ENCODE measurements at regions not wholly inside any gene's neighbourhood (a gene's known extent, or its start where the extent isn't known, plus 50 kb on each side); places are given as distances from the start of the nearest gene placed in this dataset.

DNA sequence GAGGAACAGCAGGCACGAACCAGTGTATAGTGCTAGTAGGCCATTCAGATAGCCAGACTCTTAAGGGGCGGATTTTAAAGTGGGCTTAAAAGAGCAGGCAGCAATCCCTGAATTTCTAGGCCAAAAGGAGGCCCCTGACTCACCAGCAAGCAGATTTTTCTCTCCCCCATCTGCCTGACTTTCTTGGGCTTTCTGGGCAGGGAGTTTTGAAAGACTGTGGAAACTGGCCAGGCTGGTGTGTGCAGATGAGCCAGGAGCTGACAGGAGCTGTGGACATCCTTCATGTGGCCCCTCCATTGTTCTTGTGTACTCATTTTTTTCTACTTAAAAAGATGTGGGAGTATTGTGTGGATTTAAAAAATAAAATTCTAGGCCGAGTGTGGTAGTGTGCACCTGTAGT lies 59.0 kb downstream of the GLI2 start:
- DNase-seq (ENCODE audit: low spot score) (no peak), FAIRE-seq (no peak), ATAC-seq (no peak)
- Histone ChIP-seq H3K9ac (ENCODE audit: insufficient read depth, low read depth, low read length) (no peak overlapping the region), H3K4me3 (replicated peaks in 1 of 3; ENCODE audit: insufficient read depth in 1 of 3, low read depth in 2 of 3, low read length in 3 of 3) (no peak overlapping the region), H3K4me2 (ENCODE audit: low read depth, low read length) (no peak overlapping the region), H3K36me3 (replicated peaks in 1 of 2; ENCODE audit: control insufficient read depth in 1 of 2, insufficient read depth in 2 of 2, low read length in 2 of 2) (no peaks in the 10 kb centered on the region), H3K9me3 (ENCODE audit: low read length) (no peaks in the 10 kb centered on the region), H4K20me1 (ENCODE audit: insufficient read depth, low read length) (no peaks in the 10 kb centered on the region; the same call in 1 of the 2 replicates), H2AFZ (ENCODE audit: low read length) (no peak overlapping the region), H3K27me3 (ENCODE audit: control insufficient read depth in 1 of 2, insufficient read depth in 2 of 2, low read length in 2 of 2) (peaks cover 15 to 73% of the 10 kb centered on the region in 2 experiments; a peak in 4 of 5 replicates), H3K79me2 (ENCODE audit: insufficient read depth, low read length) (no peaks in the 10 kb centered on the region), H3K4me1 (ENCODE audit: insufficient read depth, low read length) (no peaks in the 10 kb centered on the region), H3K27ac (ENCODE audit: extremely low read length, insufficient read depth, low read length) (no peak overlapping the region)
- intact Hi-C loops (cut with micrococcal nuclease; ENCODE audit: unreplicated experiment) (no loop called here), in situ Hi-C loops (cut with HindIII; ENCODE audit: extremely low pct_ligation_motif_present, low pct_unique_long_range_greater_than_20kb) (no loop called here)
- WGBS (ENCODE audit: low lambda C conversion rate) = 0% methylated on average over 3 of the region's 3 CpGs
- no peak for TF ChIP-seq U2AF1 (optimal IDR thresholded peaks at IDR 0.05; ENCODE audit: low read depth, low read length)
- no peak for TF ChIP-seq NFATC3 (CRISPR knock-in tag; IDR thresholded peaks at IDR 0.05)
- TF ChIP-seq, protein P1, sequence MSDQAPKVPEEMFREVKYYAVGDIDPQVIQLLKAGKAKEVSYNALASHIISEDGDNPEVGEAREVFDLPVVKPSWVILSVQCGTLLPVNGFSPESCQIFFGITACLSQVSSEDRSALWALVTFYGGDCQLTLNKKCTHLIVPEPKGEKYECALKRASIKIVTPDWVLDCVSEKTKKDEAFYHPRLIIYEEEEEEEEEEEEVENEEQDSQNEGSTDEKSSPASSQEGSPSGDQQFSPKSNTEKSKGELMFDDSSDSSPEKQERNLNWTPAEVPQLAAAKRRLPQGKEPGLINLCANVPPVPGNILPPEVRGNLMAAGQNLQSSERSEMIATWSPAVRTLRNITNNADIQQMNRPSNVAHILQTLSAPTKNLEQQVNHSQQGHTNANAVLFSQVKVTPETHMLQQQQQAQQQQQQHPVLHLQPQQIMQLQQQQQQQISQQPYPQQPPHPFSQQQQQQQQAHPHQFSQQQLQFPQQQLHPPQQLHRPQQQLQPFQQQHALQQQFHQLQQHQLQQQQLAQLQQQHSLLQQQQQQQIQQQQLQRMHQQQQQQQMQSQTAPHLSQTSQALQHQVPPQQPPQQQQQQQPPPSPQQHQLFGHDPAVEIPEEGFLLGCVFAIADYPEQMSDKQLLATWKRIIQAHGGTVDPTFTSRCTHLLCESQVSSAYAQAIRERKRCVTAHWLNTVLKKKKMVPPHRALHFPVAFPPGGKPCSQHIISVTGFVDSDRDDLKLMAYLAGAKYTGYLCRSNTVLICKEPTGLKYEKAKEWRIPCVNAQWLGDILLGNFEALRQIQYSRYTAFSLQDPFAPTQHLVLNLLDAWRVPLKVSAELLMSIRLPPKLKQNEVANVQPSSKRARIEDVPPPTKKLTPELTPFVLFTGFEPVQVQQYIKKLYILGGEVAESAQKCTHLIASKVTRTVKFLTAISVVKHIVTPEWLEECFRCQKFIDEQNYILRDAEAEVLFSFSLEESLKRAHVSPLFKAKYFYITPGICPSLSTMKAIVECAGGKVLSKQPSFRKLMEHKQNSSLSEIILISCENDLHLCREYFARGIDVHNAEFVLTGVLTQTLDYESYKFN (CRISPR knock-in tag; conservative IDR thresholded peaks at IDR 0.05) = no peak
- TF ChIP-seq REXO4 (CRISPR knock-in tag; IDR thresholded peaks at IDR 0.05; ENCODE audit: borderline replicate concordance) = no peak
- no peak for TF ChIP-seq ZNF777 (CRISPR knock-in tag; IDR thresholded peaks at IDR 0.05)
- TF ChIP-seq IRF2 (CRISPR knock-in tag; IDR thresholded peaks at IDR 0.05) = no peak
- TF ChIP-seq ASH2L (IDR thresholded peaks at IDR 0.05; ENCODE audit: insufficient read length, low read depth, low read length) = no peak
- no peak for TF ChIP-seq JUN (CRISPR knock-in tag; IDR thresholded peaks at IDR 0.05)
- TF ChIP-seq, protein P2, sequence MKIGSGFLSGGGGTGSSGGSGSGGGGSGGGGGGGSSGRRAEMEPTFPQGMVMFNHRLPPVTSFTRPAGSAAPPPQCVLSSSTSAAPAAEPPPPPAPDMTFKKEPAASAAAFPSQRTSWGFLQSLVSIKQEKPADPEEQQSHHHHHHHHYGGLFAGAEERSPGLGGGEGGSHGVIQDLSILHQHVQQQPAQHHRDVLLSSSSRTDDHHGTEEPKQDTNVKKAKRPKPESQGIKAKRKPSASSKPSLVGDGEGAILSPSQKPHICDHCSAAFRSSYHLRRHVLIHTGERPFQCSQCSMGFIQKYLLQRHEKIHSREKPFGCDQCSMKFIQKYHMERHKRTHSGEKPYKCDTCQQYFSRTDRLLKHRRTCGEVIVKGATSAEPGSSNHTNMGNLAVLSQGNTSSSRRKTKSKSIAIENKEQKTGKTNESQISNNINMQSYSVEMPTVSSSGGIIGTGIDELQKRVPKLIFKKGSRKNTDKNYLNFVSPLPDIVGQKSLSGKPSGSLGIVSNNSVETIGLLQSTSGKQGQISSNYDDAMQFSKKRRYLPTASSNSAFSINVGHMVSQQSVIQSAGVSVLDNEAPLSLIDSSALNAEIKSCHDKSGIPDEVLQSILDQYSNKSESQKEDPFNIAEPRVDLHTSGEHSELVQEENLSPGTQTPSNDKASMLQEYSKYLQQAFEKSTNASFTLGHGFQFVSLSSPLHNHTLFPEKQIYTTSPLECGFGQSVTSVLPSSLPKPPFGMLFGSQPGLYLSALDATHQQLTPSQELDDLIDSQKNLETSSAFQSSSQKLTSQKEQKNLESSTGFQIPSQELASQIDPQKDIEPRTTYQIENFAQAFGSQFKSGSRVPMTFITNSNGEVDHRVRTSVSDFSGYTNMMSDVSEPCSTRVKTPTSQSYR (CRISPR knock-in tag; IDR thresholded peaks at IDR 0.05; ENCODE audit: borderline replicate concordance) = no peak
- no peak for TF ChIP-seq ZNF260 (CRISPR knock-in tag; IDR thresholded peaks at IDR 0.05; ENCODE audit: borderline replicate concordance, low read depth)
- TF ChIP-seq SMAD1 (CRISPR knock-in tag; IDR thresholded peaks at IDR 0.05; ENCODE audit: borderline replicate concordance, low read depth) = no peak
- TF ChIP-seq ZNF136 (CRISPR knock-in tag; IDR thresholded peaks at IDR 0.05; ENCODE audit: low read depth) = no peak
- TF ChIP-seq, protein P3, sequence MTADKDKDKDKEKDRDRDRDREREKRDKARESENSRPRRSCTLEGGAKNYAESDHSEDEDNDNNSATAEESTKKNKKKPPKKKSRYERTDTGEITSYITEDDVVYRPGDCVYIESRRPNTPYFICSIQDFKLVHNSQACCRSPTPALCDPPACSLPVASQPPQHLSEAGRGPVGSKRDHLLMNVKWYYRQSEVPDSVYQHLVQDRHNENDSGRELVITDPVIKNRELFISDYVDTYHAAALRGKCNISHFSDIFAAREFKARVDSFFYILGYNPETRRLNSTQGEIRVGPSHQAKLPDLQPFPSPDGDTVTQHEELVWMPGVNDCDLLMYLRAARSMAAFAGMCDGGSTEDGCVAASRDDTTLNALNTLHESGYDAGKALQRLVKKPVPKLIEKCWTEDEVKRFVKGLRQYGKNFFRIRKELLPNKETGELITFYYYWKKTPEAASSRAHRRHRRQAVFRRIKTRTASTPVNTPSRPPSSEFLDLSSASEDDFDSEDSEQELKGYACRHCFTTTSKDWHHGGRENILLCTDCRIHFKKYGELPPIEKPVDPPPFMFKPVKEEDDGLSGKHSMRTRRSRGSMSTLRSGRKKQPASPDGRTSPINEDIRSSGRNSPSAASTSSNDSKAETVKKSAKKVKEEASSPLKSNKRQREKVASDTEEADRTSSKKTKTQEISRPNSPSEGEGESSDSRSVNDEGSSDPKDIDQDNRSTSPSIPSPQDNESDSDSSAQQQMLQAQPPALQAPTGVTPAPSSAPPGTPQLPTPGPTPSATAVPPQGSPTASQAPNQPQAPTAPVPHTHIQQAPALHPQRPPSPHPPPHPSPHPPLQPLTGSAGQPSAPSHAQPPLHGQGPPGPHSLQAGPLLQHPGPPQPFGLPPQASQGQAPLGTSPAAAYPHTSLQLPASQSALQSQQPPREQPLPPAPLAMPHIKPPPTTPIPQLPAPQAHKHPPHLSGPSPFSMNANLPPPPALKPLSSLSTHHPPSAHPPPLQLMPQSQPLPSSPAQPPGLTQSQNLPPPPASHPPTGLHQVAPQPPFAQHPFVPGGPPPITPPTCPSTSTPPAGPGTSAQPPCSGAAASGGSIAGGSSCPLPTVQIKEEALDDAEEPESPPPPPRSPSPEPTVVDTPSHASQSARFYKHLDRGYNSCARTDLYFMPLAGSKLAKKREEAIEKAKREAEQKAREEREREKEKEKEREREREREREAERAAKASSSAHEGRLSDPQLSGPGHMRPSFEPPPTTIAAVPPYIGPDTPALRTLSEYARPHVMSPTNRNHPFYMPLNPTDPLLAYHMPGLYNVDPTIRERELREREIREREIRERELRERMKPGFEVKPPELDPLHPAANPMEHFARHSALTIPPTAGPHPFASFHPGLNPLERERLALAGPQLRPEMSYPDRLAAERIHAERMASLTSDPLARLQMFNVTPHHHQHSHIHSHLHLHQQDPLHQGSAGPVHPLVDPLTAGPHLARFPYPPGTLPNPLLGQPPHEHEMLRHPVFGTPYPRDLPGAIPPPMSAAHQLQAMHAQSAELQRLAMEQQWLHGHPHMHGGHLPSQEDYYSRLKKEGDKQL (CRISPR knock-in tag; IDR thresholded peaks at IDR 0.05; ENCODE audit: low read depth) = no peak
- POLR2A ChIA-PET = no interaction called here
- CTCF ChIA-PET (ENCODE audit: low intra/inter-chr PET ratio, low total read pairs) = no interaction called here
- no TSS peak for BruUV-seq (replicated peaks)

Measured in HepG2 (cell line).